GM10266 (cell line): ENCODE measurements at regions not wholly inside any gene's neighbourhood (a gene's known extent, or its start where the extent isn't known, plus 50 kb on each side); places are given as distances from the start of the nearest gene placed in this dataset.
"Not testable (repeated sequence)": the region's sequence is repeated elsewhere in the genome, so short reads cannot be mapped to it uniquely, and the experiment has no call there.

Experiments
- DNase-seq: peaks from one replicate; pipeline ENCODE4 v3.0.0; 2012; ENCODE audit errors: extremely low spot score
- CTCF ChIP-seq: IDR thresholded peaks from 2 replicates; pipeline ENCODE4 v1.5.1; 2012; ENCODE audit warnings: mild to moderate bottlenecking, low read depth; ENCODE audit not compliant: control insufficient read depth, insufficient read depth; ENCODE audit errors: missing control alignments

- no peak for DNase-seq
- no peak for TF ChIP-seq CTCF
Observed at GRCh38 chr3:160047876-160048275, 59.2 kb downstream of the IL12A start.

- no peak for TF ChIP-seq CTCF
- no peak for DNase-seq
Observed at GRCh38 chr3:160049038-160049437, 60.4 kb downstream of the IL12A start.

- TF ChIP-seq CTCF, result no peak
- DNase-seq, result no peak
Observed at GRCh38 chr3:160049565-160049964, 60.9 kb downstream of the IL12A start.

- DNase-seq, result no peak
- no peak for TF ChIP-seq CTCF
Observed at GRCh38 chr3:160049988-160050387, 61.4 kb downstream of the IL12A start.

- no peak for DNase-seq
- no peak for TF ChIP-seq CTCF
Observed at GRCh38 chr3:160052385-160053047, 63.9 kb downstream of the IL12A start.

- DNase-seq, result no peak
- TF ChIP-seq CTCF, result no peak
Observed at GRCh38 chr3:160053048-160053391, 64.4 kb downstream of the IL12A start.

- DNase-seq, result not testable (repeated sequence)
Observed at GRCh38 chr3:160054862-160055261, 66.2 kb downstream of the IL12A start.

GRCh38 chr3:160055659-160056058, 67.0 kb downstream of the IL12A start:
- no peak for TF ChIP-seq CTCF

More at GRCh38 chr3:160055659-160056058, 67.0 kb downstream of the IL12A start:
- no peak for DNase-seq
